Duodenal mucosa (tissue), 2 donors: ENCODE measurements at regions not wholly inside any gene's neighbourhood (a gene's known extent, or its start where the extent isn't known, plus 50 kb on each side); places are given as distances from the start of the nearest gene placed in this dataset.

ENCODE experiments used
- H3K27ac ChIP-seq: one replicate; pipeline ENCODE4 v1.7.0; 2013; ENCODE audit warnings: low read depth, low read length
- H3K27me3 ChIP-seq, 2 donors: one replicate each; pipeline ENCODE4 v1.7.0; 2013; ENCODE audit warnings: low read length in 2 of 2, control low read depth in 1 of 2; ENCODE audit not compliant: insufficient read depth in 2 of 2, control insufficient read depth in 1 of 2
- H3K36me3 ChIP-seq, 2 donors: one replicate each; pipeline ENCODE4 v1.7.0; 2013; ENCODE audit warnings: low read length in 2 of 2, control low read depth in 1 of 2; ENCODE audit not compliant: insufficient read depth in 2 of 2, control insufficient read depth in 1 of 2
- H3K4me1 ChIP-seq, 2 donors: one replicate each; pipeline ENCODE4 v1.7.0; 2013; ENCODE audit warnings: low read length in 2 of 2, control low read depth in 1 of 2; ENCODE audit not compliant: insufficient read depth in 2 of 2, control insufficient read depth in 1 of 2
- H3K4me3 ChIP-seq, 2 donors: one replicate each; pipeline ENCODE4 v1.7.0; 2013; ENCODE audit warnings: low read length in 2 of 2, low read depth in 1 of 2
- H3K9ac ChIP-seq, 2 donors: one replicate each; pipeline ENCODE4 v1.7.0; 2013; ENCODE audit warnings: low read length in 2 of 2, low read depth in 1 of 2
- H3K9me3 ChIP-seq, 2 donors: one replicate each; pipeline ENCODE4 v1.7.0; 2013; ENCODE audit warnings: low read length in 2 of 2, control low read depth in 1 of 2; ENCODE audit not compliant: control insufficient read depth in 1 of 2

DNA sequence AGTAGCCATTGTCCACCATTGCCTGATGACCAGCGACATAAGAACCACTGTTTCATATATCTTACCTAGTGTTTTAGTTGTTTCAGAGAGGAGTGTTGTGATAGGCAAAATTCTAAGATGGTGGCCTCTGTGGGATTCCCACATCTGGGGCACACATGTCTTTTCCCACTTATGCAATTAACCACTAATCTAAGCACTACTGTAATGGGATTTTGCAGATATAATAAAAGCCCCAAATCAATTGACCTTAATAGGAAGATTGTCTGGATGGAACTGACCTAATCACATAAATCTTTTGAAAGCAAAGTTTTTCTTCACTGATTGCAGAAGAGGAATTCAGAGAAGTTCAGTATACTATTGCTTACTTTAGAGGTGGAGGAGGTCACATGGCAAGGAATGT, 469.9 kb downstream of the NUP35 start:
- no peak overlapping the region for H3K27ac ChIP-seq
- no peaks in the 10 kb centered on the region for H3K27me3 ChIP-seq
- no peaks in the 10 kb centered on the region for H3K4me1 ChIP-seq
- no peak overlapping the region for H3K9ac ChIP-seq
- H3K4me3 ChIP-seq = no peak overlapping the region
- H3K9me3 ChIP-seq = no peaks in the 10 kb centered on the region
- no peaks in the 10 kb centered on the region for H3K36me3 ChIP-seq

DNA sequence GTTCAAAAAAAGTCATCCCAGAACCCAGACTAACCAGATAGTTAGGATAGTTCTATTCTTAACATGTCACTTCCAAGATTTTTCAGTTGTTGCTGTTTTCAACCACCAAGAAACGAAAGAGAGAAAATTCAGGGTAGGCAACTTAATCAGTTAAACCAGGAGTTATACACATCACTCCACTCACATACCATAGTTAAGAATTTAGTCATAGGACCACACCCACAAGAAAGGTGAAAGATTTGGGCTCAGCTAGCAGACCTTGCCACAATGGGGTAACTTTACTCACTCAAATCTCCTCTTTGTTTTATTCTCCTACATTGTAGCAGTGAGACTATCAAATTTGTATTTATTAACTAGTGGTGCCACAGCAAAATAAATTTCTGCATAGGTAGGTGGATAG, 473.6 kb downstream of the NUP35 start:
- Histone ChIP-seq H3K4me1 (no peaks in the 10 kb centered on the region), H3K27ac (no peak overlapping the region), H3K9ac (no peak overlapping the region), H3K9me3 (no peaks in the 10 kb centered on the region), H3K27me3 (no peaks in the 10 kb centered on the region), H3K4me3 (no peak overlapping the region), H3K36me3 (no peaks in the 10 kb centered on the region)

DNA sequence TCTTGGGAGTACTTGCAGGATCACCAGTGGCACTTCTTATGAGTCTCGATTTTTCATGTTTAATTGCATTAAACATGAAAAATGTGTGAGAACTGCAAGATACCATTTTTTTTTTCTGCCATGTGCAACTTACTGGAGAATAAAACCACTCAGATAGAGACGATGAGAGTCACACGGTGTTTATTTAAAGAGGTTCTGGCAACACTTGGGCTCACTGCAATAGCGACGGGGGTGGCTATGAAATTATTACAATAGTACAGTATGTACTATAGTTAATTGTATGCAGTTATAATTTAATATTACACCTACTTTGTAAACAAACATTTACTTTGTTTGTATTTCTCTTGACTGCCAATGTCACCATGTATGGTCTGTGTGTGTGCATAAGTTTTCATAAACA, 479.8 kb downstream of the NUP35 start:
- no peak overlapping the region for H3K27ac ChIP-seq
- H3K36me3 ChIP-seq = no peaks in the 10 kb centered on the region
- no peak overlapping the region for H3K9ac ChIP-seq
- no peaks in the 10 kb centered on the region for H3K4me1 ChIP-seq
- no peak overlapping the region for H3K4me3 ChIP-seq
- H3K27me3 ChIP-seq = no peaks in the 10 kb centered on the region
- H3K9me3 ChIP-seq = no peaks in the 10 kb centered on the region

DNA sequence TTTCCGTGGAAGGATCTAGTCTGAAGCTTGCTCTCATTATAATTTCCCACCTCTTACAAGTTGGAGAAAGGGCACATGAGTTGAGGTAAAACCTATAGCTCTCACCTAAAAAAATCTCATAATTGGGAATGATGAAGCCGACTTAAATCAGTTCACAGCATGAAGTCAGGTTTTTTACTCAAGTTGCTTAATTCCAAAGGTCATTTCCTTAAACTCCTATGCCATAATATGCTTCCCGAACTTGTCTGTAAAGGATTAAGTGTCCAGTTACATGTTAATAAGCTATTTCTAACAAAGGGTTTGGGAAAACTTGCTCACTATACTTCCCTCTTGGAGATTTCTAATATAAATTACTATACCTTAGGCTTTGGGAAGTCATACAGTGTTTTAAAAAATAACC, 481.2 kb downstream of the NUP35 start:
- H3K4me1 ChIP-seq = no peaks in the 10 kb centered on the region

DNA sequence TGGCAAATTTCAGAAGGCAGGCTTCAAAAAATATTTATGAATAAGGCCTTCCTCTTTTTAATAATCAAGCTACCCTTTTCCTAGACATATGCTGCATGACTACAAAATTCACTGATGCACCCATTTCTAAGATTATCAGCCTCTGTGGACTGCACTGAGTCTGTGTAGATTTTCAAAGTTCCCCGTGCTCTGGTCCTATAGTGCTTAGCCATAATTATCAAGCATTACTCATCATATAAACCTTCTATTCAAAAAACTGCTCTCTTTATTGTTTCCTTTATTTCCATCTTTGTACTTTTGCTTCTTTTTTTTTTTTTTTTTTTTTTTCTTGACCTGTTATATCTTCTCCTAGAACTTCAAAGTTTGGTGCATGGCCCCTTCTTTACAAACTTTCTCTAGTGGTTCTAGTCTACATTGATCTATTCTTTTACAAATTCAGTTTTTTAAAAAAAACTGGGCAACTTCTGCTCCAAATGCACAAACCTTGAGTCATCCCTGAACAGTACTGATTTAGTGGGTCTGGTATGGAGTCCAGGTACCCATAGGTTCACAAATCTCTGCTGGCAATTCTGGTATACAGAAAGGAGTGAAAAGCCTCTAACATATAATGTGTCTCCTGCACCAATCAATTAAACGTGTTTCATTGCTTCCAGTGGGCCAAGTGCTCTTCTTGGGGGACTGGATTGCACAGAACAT, 481.9 kb downstream of the NUP35 start:
- Histone ChIP-seq H3K27me3 (no peaks in the 10 kb centered on the region), H3K9me3 (no peaks in the 10 kb centered on the region)

More for the DNA sequence above, 481.2 kb downstream of the NUP35 start:
- H3K27ac ChIP-seq = no peak overlapping the region
- no peaks in the 10 kb centered on the region for H3K9me3 ChIP-seq
- H3K4me3 ChIP-seq = no peak overlapping the region
- H3K9ac ChIP-seq = no peak overlapping the region
- H3K27me3 ChIP-seq = no peaks in the 10 kb centered on the region
- H3K36me3 ChIP-seq = no peaks in the 10 kb centered on the region

DNA sequence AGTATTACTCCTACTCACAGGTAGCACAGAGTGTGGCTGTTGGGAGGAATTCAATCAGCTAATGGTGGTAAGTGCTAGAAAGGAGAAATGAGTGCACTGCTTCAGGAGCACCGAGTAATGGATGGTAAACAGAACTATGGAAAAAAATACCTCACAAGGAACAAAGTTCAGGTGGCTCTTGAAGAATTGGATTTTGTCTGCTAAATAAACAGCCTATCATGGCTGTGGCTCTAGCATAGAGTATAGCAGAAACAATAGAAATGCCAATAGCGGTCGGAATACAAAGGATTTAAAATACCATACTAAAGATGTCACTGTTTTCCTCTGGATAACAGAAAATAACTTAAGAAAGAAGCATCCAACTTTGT, 482.5 kb downstream of the NUP35 start:
- no peak overlapping the region for H3K4me3 ChIP-seq
- H3K27ac ChIP-seq = no peak overlapping the region
- H3K4me1 ChIP-seq = no peaks in the 10 kb centered on the region
- no peak overlapping the region for H3K9ac ChIP-seq
- H3K36me3 ChIP-seq = no peaks in the 10 kb centered on the region
- no peaks in the 10 kb centered on the region for H3K9me3 ChIP-seq
- no peaks in the 10 kb centered on the region for H3K27me3 ChIP-seq

More for the DNA sequence above, 481.9 kb downstream of the NUP35 start:
- H3K9ac ChIP-seq = no peak overlapping the region
- H3K27ac ChIP-seq = no peak overlapping the region
- no peaks in the 10 kb centered on the region for H3K4me1 ChIP-seq
- H3K36me3 ChIP-seq = no peaks in the 10 kb centered on the region
- no peak overlapping the region for H3K4me3 ChIP-seq

DNA sequence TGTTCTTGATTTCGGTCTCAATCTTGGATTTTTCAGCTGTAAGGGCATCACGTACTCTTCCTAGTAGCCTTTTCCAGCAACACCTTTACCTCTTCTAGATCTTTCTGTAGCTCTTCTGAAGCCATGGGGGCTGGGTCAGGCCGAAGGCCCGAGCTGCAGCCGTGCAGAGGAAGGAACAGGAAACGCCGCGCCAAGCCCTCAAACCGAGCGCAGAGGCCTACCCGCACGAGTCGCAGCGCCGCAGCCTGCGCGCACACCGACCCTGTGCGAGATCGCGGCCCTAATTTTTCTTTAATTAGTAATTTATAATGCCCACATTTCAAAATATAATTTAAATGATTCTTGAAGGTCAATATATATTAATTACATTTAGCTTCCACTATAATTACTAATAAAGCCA, 483.8 kb downstream of the NUP35 start:
- H3K4me1 ChIP-seq = no peaks in the 10 kb centered on the region
- H3K9ac ChIP-seq = no peak overlapping the region
- H3K36me3 ChIP-seq = no peaks in the 10 kb centered on the region
- H3K27ac ChIP-seq = no peak overlapping the region
- no peak overlapping the region for H3K4me3 ChIP-seq
- no peaks in the 10 kb centered on the region for H3K9me3 ChIP-seq
- no peaks in the 10 kb centered on the region for H3K27me3 ChIP-seq

DNA sequence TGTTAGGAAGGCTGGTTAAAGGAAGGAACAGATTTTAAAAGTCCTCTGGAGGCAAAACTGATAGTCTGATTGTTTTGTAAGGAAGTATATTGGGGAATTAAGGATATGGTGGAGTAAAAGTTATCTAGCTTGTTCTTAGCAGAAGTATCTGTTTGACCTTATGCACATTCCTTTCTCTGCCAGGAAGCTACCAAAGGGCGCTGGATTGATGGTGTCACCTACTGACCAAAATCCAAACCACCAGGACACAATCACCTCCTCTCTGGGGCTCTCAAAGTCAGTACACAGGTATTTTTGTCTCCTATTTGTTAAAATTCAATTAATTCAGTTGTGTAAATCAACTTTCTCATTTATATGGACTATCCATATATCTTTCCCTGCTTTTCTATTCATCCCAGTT, 484.5 kb downstream of the NUP35 start:
- no peaks in the 10 kb centered on the region for H3K36me3 ChIP-seq
- H3K27me3 ChIP-seq = no peaks in the 10 kb centered on the region
- H3K9ac ChIP-seq = no peak overlapping the region
- H3K27ac ChIP-seq = no peak overlapping the region
- no peaks in the 10 kb centered on the region for H3K4me1 ChIP-seq
- H3K4me3 ChIP-seq = no peak overlapping the region
- no peaks in the 10 kb centered on the region for H3K9me3 ChIP-seq

DNA sequence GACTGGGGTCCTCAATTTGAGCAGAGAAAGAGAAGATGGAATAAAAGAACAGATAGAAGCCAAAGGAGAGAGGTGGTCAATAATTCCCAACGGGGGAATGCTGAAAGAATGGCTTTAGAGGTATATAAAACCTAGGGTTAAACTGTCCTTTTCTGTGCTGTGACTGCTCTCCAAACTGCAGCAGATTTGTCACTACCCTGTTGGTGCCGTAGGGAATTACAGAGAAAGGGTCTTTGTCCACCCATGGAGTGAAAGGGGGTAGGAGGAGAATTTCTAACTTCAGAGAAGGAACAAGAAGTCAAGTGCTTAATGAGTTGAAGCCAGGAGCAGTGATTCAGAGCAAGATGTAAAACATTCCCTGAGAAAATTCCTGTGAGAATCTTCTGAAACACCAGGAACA, 486.5 kb downstream of the NUP35 start:
- Histone ChIP-seq H3K9ac (no peak overlapping the region), H3K4me1 (no peaks in the 10 kb centered on the region), H3K27ac (no peak overlapping the region), H3K27me3 (no peaks in the 10 kb centered on the region), H3K9me3 (no peaks in the 10 kb centered on the region), H3K4me3 (no peak overlapping the region), H3K36me3 (no peaks in the 10 kb centered on the region)

DNA sequence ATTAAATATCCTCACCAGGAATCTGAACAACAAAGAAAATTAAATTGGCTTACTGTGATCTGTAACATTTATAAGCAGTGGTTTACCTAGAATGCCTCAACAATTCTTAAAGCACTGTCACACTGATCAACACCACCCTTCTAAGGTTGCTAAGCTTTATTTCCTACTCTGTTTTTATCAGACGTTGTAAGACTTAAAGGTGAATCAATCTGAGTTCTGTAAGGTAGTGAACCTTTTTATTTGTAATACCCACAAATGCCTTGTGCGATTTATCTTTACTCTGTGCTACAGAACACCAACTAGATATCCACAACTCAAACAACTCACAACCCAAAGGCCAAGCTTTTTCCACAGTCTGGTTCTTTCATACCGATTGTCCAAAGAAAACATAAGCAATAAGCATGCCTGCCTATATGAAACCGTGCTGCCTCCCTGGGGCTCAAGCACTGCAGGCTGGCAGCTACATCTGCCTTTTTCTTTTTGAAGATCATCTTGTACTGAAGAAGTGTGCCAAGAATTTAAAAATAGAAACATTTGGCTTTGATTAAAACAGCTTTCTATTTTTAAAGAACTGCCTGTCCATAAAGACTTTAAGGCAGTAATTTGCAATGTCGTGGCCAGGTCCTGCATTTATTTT, 490.7 kb downstream of the NUP35 start:
- H3K9me3 ChIP-seq = no peaks in the 10 kb centered on the region
- H3K36me3 ChIP-seq = no peaks in the 10 kb centered on the region
- no peak overlapping the region for H3K4me3 ChIP-seq
- no peak overlapping the region for H3K27ac ChIP-seq
- no peaks in the 10 kb centered on the region for H3K4me1 ChIP-seq
- no peaks in the 10 kb centered on the region for H3K27me3 ChIP-seq
- H3K9ac ChIP-seq = no peak overlapping the region
